ENCODE measurements at regions not wholly inside any gene's neighbourhood (a gene's known extent, or its start where the extent isn't known, plus 50 kb on each side); places are given as distances from the start of the nearest gene placed in this dataset.

DNA sequence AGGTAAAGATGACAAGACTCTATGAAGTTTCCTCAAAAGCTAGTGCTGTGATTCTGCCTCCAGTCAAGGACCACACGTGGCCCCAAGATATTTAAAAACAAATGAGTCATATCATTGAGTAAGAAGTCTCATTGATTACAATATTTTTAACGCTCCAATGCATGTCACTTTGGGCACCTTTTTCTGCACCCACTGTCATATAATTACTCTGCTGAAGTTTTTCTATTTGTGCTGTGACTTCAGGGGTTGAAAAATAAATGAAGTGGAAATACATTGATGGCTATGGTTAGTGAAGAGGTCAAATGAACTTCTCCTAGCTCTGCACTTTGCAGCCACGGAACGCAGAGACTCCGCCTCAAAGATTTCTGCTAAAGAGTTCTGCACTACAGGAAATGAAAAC is 344.3 kb upstream of the KYNU start:
- TF ChIP-seq SIN3A (IDR thresholded peaks at IDR 0.05; ENCODE audit: borderline replicate concordance, insufficient read depth, low read length) (no peak), FOXP2 (optimal IDR thresholded peaks at IDR 0.05; ENCODE audit: borderline replicate concordance, extremely low read depth, extremely low read length, insufficient read depth) (no peak), POLR2AphosphoS5 (IDR thresholded peaks at IDR 0.05; ENCODE audit: low read depth, low read length) (no peak), TAF1 (IDR thresholded peaks at IDR 0.05; ENCODE audit: borderline replicate concordance, insufficient read depth, low read length) (no peak)
- TF ChIP-seq, protein P1, sequence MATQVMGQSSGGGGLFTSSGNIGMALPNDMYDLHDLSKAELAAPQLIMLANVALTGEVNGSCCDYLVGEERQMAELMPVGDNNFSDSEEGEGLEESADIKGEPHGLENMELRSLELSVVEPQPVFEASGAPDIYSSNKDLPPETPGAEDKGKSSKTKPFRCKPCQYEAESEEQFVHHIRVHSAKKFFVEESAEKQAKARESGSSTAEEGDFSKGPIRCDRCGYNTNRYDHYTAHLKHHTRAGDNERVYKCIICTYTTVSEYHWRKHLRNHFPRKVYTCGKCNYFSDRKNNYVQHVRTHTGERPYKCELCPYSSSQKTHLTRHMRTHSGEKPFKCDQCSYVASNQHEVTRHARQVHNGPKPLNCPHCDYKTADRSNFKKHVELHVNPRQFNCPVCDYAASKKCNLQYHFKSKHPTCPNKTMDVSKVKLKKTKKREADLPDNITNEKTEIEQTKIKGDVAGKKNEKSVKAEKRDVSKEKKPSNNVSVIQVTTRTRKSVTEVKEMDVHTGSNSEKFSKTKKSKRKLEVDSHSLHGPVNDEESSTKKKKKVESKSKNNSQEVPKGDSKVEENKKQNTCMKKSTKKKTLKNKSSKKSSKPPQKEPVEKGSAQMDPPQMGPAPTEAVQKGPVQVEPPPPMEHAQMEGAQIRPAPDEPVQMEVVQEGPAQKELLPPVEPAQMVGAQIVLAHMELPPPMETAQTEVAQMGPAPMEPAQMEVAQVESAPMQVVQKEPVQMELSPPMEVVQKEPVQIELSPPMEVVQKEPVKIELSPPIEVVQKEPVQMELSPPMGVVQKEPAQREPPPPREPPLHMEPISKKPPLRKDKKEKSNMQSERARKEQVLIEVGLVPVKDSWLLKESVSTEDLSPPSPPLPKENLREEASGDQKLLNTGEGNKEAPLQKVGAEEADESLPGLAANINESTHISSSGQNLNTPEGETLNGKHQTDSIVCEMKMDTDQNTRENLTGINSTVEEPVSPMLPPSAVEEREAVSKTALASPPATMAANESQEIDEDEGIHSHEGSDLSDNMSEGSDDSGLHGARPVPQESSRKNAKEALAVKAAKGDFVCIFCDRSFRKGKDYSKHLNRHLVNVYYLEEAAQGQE (IDR thresholded peaks at IDR 0.05; ENCODE audit: insufficient read depth in 1 of 2, low read depth in 2 of 2, low read length in 2 of 2): no peak

DNA sequence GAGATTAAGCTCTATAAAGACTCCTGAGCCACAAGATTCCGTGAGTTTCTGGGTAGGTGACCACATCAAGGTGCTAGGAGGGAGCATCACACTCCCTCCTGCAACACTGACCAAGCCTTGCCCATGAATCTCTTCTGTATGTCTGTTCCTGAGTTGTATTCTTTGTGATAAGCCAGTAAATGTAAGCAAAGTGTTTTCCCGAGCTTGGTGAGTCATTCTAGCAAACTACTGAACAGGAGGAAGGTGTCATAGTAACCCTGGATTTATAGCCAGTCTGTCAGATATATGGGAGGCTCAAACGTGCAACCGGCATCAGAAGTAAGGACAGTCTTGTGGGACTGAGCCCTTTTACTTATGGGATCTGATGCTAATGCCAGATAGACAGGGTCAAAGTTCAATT is 346.1 kb upstream of the KYNU start:
- TF ChIP-seq SIN3A (IDR thresholded peaks at IDR 0.05; ENCODE audit: borderline replicate concordance, insufficient read depth, low read length) (no peak), POLR2AphosphoS5 (IDR thresholded peaks at IDR 0.05; ENCODE audit: low read depth, low read length) (no peak), TAF1 (IDR thresholded peaks at IDR 0.05; ENCODE audit: borderline replicate concordance, insufficient read depth, low read length) (no peak), FOXP2 (optimal IDR thresholded peaks at IDR 0.05; ENCODE audit: borderline replicate concordance, extremely low read depth, extremely low read length, insufficient read depth) (no peak)
- TF ChIP-seq, protein P1 (IDR thresholded peaks at IDR 0.05; ENCODE audit: insufficient read depth in 1 of 2, low read depth in 2 of 2, low read length in 2 of 2): no peak

DNA sequence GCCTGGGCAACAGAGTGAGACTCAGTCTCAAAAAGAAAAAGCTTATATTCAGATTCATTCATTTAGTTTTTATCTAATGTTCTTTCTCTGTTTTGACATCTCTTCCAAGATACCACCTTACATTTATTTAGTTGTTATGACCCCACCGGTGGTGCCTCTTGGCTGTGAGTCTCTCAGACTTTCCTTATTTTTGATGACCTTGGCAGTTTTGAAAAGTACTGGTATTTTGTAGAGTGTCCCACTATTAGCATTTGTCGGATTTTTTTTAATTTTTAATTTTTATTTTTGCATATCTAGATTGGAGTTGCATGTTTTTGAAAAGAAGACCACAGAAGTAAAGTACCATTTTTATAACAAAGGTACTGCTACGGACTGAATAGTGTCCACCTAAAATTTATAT is 351.7 kb upstream of the KYNU start:
- no peak for TF ChIP-seq TAF1 (IDR thresholded peaks at IDR 0.05; ENCODE audit: borderline replicate concordance, insufficient read depth, low read length)
- TF ChIP-seq, protein P1 (IDR thresholded peaks at IDR 0.05; ENCODE audit: insufficient read depth in 1 of 2, low read depth in 2 of 2, low read length in 2 of 2): no peak
- no peak for TF ChIP-seq POLR2AphosphoS5 (IDR thresholded peaks at IDR 0.05; ENCODE audit: low read depth, low read length)
- no peak for TF ChIP-seq SIN3A (IDR thresholded peaks at IDR 0.05; ENCODE audit: borderline replicate concordance, insufficient read depth, low read length)
- no peak for TF ChIP-seq FOXP2 (optimal IDR thresholded peaks at IDR 0.05; ENCODE audit: borderline replicate concordance, extremely low read depth, extremely low read length, insufficient read depth)

DNA sequence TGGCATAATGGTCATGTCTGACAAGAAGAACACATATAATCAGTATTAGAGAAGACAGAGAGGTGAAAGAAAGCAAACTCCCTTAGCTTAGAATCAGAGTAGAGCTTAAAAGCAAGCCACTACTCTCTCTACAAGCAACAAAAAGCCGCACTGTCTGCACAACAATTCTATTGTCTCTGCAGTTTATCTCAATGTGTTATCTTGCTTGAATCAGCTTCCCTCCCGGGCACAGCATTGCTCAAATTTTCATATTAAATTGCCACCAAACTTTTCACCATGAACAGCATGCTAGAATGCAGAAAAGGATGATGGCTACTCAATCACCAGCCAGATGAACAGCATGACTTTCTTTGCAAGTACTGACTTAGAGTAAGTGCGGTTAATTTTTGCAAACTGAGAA is 356.0 kb upstream of the KYNU start:
- no peak for TF ChIP-seq FOXP2 (optimal IDR thresholded peaks at IDR 0.05; ENCODE audit: borderline replicate concordance, extremely low read depth, extremely low read length, insufficient read depth)
- no peak for TF ChIP-seq TAF1 (IDR thresholded peaks at IDR 0.05; ENCODE audit: borderline replicate concordance, insufficient read depth, low read length)
- no peak for TF ChIP-seq POLR2AphosphoS5 (IDR thresholded peaks at IDR 0.05; ENCODE audit: low read depth, low read length)
- TF ChIP-seq, protein P1 (IDR thresholded peaks at IDR 0.05; ENCODE audit: insufficient read depth in 1 of 2, low read depth in 2 of 2, low read length in 2 of 2): no peak
- no peak for TF ChIP-seq SIN3A (IDR thresholded peaks at IDR 0.05; ENCODE audit: borderline replicate concordance, insufficient read depth, low read length)

DNA sequence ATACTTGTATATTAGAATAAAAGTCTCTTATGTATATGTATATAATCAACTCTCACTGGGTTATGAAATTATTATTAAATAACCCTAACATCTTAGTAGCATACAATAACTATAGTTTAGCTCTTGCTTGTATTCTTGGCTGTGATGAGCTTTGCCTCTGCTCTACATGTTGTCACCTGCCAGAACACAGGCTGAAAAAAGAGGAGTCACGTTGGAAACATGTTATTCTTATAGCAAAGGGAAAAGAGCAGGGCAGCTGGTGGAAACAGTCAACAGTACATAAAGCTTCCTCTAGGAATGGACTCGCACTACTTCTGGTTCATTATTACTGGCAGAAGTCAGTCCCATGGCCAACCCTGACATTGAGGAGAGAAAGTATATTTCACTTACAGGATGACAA is 362.0 kb upstream of the KYNU start:
- TF ChIP-seq, protein P1 (IDR thresholded peaks at IDR 0.05; ENCODE audit: insufficient read depth in 1 of 2, low read depth in 2 of 2, low read length in 2 of 2): no peak
- TF ChIP-seq POLR2AphosphoS5 (IDR thresholded peaks at IDR 0.05; ENCODE audit: low read depth, low read length) (no peak), SIN3A (IDR thresholded peaks at IDR 0.05; ENCODE audit: borderline replicate concordance, insufficient read depth, low read length) (no peak), TAF1 (IDR thresholded peaks at IDR 0.05; ENCODE audit: borderline replicate concordance, insufficient read depth, low read length) (no peak), FOXP2 (optimal IDR thresholded peaks at IDR 0.05; ENCODE audit: borderline replicate concordance, extremely low read depth, extremely low read length, insufficient read depth) (no peak)
